Activated T-cell treated with anti-CD3 and anti-CD28 coated beads for 1 hour (primary cell): ENCODE measurements at regions not wholly inside any gene's neighbourhood (a gene's known extent, or its start where the extent isn't known, plus 50 kb on each side); places are given as distances from the start of the nearest gene placed in this dataset.

ENCODE experiments used
- DNase-seq: peaks from one replicate; pipeline ENCODE4 v3.0.0-alpha.2; 2020; ENCODE audit warnings: low read depth

DNA sequence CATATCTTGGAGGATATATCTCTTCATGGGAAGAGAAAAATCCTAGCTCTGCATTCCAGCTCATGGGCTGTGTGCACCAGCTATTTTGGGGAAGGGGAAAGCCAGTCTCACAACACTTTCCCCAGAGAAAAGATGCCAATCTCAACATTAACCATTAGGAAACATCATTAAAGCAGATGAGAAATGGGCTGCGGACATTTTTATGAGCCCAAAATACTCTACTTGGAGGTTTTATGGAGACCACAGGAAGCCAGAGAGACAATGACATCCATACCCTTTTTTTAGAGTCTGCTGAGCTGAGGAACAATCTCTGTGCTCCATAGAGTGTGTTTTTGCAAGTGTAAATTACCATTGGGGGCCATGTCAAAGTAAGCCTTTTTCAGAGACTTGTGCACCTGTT lies 213.7 kb downstream of the TRIB2 start:
- no peak for DNase-seq

- DNase-seq = no peak
These were observed 214.6 kb downstream of the TRIB2 start for GRCh38 chr2:12931186-12931844.

DNA sequence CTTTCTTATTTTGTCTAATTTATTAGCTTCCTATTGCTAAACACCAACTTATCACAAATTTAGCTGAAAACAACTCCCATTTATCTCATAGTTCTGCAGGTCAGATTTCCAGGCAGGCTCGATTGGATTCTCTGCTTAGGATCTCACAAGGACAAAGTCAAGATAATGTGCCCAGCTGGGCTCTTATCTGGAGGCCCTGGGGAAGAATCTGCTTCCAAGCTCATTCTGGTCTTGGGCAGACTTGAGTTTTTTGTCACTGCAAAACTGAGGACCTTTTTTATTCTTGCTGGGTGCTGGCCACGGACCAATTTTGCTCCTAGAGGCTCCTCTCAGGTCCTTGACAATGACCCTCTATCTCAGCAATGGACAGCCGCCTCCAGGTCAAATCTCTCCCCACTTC lies 215.5 kb downstream of the TRIB2 start:
- no peak for DNase-seq

DNA sequence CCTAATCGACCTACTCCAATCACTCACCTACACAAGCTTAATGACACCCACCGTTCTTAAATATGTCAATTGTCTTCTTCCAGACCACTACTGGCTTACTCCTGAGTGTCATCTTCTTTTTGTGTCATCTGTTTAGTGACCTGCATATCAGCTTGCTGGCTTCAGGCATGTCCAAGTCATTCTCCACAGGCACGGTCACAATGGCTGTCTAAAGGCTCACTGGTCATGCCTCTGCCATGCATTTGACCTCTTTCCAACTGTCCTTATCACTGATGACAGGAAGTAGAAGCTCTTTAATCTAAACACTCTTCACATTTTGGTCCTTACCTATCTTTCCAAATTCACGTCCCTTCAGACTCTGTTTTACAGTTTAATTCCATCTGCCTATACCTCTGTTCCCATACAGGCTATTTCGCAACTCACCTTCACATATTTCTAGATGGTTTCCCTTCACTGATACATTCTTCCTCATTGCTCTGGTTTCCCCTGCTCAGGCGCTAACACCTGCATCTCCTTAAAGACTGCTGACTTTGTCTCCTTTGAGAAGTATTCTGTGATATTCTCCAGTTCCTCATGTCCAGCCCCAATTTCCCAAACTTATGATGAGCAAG lies 217.5 kb downstream of the TRIB2 start:
- DNase-seq = no peak

- no peak for DNase-seq
These were observed 218.5 kb downstream of the TRIB2 start for GRCh38 chr2:12935222-12935621.

- no peak for DNase-seq
These were observed 219.1 kb downstream of the TRIB2 start for GRCh38 chr2:12935796-12936195.

DNA sequence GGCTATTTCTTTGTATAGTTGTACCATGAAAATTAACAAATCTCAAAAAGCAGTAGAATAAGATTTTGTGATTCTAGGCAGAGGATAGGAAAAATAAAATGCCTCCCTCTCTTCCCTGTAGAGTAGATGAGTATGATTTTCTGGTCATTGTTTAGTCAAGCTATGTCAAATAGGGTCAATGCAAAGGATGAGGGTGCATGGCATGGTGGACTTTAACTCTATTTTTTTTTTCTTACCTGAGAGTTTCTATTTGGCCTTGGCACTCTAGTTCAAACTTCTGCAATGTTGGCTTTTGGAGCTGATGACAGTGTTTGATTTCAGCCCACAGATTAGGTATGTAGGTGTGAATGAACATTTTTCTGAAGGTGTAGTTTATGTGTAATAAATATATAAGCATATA lies 224.5 kb downstream of the TRIB2 start:
- no peak for DNase-seq

DNA sequence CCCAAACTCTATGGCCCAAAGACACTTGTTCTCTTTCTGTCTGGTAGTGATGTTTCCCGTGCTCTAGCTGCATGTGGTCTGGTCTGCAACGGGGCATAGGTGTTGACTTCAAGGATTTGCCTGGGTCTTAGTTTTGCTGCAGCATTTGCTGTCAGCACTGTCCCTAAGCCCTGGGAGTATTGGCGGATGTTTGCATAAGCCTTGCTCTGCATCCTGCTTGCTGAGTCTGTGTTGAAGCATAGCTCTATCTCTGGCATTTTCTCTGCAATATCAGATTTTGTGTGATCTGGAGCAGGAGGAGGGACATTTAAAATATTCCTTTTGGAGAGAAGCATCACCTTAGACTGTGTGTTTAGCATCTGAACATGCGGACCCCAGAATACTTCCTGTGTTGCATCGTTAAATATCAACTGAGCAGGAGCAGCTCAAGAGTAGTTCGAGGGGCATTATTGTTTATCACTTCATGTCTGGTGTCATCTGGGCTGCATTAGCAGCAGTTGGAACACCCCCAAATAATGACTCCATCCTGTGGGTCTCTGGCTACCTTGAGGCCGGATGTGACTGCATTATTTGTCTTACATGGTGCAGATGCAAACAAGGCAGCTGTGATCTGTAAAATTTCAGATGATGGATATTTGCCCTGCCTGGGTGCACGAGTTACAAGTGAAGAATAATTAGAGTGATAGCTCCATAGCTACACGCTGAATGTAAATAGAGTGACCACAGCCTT lies 231.7 kb downstream of the TRIB2 start:
- no peak for DNase-seq

- DNase-seq = no peak
These were observed 232.2 kb downstream of the TRIB2 start for GRCh38 chr2:12948961-12949353.

- no peak for DNase-seq
These were observed 232.7 kb downstream of the TRIB2 start for GRCh38 chr2:12949406-12949805.

DNA sequence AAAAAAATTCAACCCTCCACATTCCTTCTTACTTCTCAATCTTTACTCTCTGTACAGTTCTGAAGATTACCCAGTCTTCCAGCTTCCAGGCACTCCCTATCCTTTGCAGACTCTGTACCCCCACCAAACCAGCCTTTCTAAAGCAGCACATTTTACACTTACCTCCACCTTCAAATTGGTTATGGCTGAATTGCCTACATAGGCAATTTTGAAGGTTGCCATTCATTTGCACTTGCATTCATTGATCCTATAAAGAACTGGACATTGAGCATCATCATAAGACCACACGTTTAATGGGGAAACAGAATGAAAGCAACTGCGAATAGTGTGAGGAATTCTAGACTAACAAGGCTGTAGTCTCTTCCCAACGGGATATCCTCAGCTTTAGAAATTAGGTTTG lies 233.4 kb downstream of the TRIB2 start:
- no peak for DNase-seq

GRCh38 chr2:12950957-12951656 lies 234.4 kb downstream of the TRIB2 start:
- no peak for DNase-seq

- no peak for DNase-seq
These were observed 234.9 kb downstream of the TRIB2 start for GRCh38 chr2:12951657-12951973.

DNA sequence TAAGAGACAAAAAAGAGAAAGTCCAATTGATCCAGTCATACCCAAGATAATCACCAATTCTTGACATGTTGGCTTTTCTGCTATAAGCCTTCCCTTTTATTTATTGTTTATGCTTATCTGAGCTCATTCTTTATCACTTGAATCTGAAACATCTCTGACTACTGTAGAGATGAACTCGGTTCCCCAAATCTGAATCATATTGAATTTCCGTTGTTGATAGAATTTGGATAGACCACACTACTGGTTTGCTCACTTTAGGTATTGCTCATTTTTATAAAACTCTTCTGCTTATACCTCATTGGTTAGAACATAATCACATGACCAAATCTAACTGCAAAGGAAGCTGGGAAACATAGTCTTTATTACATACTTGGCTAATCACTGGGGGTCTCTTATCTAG lies 236.9 kb downstream of the TRIB2 start:
- no peak for DNase-seq

DNA sequence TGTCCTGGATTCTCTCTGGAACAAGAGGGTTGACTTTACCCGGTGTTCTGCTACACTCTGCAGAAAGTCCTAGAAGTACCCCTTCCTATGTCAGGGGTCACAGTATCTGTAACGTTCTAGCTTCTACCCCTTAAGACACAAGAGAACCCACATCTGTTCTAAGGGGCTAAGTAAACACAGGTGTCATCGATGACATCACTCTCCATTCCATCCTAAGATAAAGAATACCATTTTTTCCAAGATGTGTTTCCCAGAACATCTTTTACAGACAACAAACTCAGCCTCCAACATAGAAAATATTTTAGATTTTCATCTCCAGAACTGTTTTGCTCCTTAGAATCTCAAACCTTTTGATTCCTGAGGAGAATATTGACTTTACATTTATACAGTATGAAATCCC lies 239.1 kb downstream of the TRIB2 start:
- no peak for DNase-seq

GRCh38 chr2:12957251-12957650 lies 240.5 kb downstream of the TRIB2 start:
- DNase-seq = no peak

DNA sequence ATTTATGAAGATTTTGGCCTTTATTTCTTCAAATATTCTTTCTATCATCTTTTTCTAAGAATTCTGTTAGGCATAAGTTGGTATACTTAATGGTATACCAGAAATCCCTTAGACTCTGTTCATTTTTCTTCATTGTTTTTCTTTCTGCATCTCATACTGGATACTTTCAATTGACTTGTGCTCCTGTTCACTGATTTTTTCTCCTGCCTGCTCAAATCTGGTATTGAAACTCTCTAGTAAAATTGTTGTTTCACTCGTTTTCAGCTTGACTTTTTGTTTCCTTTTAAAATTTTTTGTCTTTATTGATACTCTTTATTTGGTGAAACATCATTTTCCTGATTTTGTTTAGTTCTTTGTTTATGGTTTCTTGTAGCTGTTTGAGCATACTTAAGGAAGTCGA lies 243.2 kb downstream of the TRIB2 start:
- DNase-seq = no peak

- no peak for DNase-seq
These were observed 243.9 kb downstream of the TRIB2 start for GRCh38 chr2:12960671-12961070.

GRCh38 chr2:12964904-12965539 lies 248.3 kb downstream of the TRIB2 start:
- DNase-seq = no peak

DNA sequence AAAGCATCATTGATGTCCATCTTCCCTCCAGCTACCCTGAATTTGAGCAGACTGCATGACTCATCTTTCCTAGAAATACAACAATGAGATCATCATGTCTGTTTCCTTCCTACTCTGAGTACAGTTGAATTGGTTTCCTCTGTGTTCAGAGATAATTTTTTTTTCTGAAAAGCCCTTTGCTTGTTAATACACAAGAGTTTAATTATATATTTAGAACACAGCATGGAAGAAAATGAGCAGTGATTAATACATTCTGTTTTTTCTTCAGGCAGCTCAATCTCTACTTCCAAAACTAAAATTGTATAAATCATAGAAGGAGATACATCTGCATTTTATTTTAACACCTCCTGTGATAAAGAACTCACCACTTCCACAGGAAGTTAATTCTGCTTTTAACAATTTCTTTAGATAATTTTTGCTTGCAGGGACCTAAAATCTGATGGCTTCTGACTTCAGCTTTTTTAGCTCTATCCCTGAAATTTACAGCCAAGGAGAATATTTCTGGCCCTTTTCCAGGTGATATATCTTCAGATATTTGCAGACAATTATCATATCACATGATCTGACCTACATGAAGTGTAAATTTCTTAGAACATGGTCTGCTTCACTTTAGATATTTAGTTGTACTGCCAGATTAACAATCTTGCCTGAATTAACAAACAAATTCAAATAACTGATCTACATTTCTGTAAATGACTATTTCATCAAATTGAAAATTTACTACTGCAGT lies 249.0 kb downstream of the TRIB2 start:
- DNase-seq = no peak

DNA sequence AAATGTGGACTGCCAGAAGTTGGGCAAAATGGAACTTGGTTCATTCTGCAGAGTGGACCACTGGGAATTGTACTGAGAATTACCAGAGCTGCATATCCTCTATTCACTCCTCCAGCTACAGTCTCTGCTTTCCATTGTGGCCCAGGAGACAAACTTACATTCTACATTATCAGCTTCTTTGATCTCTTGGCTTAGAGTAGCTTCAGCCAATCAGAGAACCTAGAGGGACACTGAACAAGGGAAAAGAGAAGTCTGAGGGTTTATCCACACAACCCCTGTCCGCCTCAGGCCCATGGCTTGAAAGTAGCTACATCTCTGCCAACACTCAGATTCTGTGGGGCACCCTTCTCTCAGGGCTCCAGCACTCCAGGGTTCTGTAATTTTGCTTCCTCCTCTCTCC lies 251.1 kb downstream of the TRIB2 start:
- no peak for DNase-seq

DNA sequence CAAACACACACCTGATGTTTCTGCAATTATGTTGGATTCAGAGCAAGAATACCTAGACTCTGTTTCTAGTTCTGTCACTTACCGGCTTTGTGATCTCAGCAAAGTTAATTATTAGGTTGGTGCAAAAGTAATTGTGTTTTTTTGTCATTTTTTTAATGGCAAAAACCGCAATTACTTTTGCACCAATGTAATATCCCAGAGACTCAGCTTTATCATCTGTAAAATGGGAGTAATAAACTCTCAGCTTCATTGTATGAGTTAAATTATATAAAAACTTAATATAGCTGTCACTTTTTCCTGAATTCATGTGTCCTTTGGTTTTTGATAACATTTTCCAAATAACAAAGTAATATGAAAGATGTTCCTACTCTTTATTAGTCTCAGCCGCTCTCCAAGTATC lies 251.7 kb downstream of the TRIB2 start:
- DNase-seq = no peak
